Prostate gland (tissue), 2 donors: ENCODE measurements at regions not wholly inside any gene's neighbourhood (a gene's known extent, or its start where the extent isn't known, plus 50 kb on each side); places are given as distances from the start of the nearest gene placed in this dataset.

Experiments
- DNase-seq: peaks from one replicate; pipeline ENCODE4 v3.0.0-alpha.2; 2019; ENCODE audit warnings: low spot score
- H3K27ac ChIP-seq, 2 donors: fragments of 200-600 bp; sonication (generic); 2 replicates each; pipeline ENCODE4 v1.5.1; 2017 to 2019
- H3K27me3 ChIP-seq: fragments of 200-600 bp; sonication (generic); replicated peaks from 2 replicates; pipeline ENCODE4 v1.5.1; 2019; ENCODE audit not compliant: insufficient read depth
- H3K36me3 ChIP-seq, 2 donors: fragments of 200-600 bp; sonication (generic); 1 replicate in 1 of 2; 2 replicates in 1 of 2; pipeline versions ENCODE4 v1.5.1 to v1.8.1; 2017 to 2019
- H3K4me1 ChIP-seq: fragments of 200-600 bp; sonication (generic); replicated peaks from 2 replicates; pipeline ENCODE4 v1.5.1; 2019
- H3K4me3 ChIP-seq, 2 donors: fragments of 200-600 bp; sonication (generic); 2 replicates each; pipeline ENCODE4 v1.5.1; 2017 to 2019
- H3K9me3 ChIP-seq: fragments of 200-600 bp; sonication (generic); 2 replicates; pipeline ENCODE4 v1.5.1; 2017
- POLR2A ChIP-seq: fragments of 450-650 bp; IDR thresholded peaks from one replicate; pipeline ENCODE4 v1.6.1; 2016; ENCODE audit warnings: antibody characterized with exemption, mild to moderate bottlenecking
- POLR2AphosphoS5 ChIP-seq: sonication (generic); formaldehyde crosslinking; IDR thresholded peaks from one replicate; pipeline ENCODE4 v1.6.1; 2017; ENCODE audit warnings: antibody characterized with exemption
- WGBS: methylation state at CpG from one replicate; pipeline ENCODE4 v1.1.5; 2018; 5-methylcytosine and 5-hydroxymethylcytosine counted together
- intact Hi-C: fragments of 100-400 bp; cut with DNase I; formaldehyde crosslinking; loops from one replicate; pipeline ENCODE4 v1.14.2; 2022
- TF ChIP-seq, protein P1 (sequence below), 4 experiments: fragments of 200-600 bp in 2 of 4; fragments of 450-650 bp in 2 of 4; sonication (generic) in 2 of 4; IDR thresholded peaks; 1 replicate in 3 of 4; 2 replicates in 1 of 4; pipeline ENCODE4 v1.5.1; 2016 to 2019; ENCODE audit warnings: antibody characterized with exemption in 4 of 4, mild to moderate bottlenecking in 2 of 4, moderate library complexity in 2 of 4

DNA sequence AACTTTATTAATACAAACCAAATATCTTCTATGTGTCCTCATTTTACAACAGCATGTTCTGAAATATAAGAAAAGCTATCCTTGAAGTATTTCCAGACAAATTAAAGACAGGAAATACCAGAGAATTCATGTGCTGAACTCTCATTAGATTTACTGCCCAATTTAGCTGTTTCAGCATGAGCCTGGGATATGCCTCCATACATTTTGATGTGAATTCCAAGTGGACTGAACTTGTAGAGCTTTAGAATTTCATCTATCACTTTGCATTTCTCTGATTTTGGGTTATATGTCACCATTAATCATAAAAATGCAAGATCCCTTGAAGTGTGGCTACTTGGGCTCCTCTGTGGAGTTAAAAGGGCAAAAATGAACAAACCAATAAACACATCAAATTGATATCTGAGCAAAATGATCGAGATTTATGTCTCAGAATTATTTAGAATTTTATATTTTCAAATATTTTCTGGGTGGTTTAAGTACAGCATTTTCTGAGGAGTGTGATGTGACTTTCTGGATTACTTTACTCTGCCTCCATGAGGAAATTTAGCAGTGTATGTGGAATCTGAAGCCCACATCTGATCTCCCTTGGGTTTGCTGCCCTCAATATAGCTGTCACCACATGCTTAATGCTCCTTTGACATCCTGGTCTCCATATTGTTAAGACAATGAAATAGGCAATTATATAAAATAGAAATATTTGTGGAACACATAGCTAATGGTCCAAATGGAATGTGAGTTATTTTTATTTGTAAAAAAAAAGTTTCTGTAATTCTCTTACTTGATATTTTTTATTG lies 206.6 kb upstream of the RBMS1 start:
- intact Hi-C loops = no loop called here
- Histone ChIP-seq H3K36me3 (no peaks in the 10 kb centered on the region), H3K27ac (no peak overlapping the region), H3K9me3 (no peaks in the 10 kb centered on the region), H3K4me1 (no peaks in the 10 kb centered on the region), H3K27me3 (no peaks in the 10 kb centered on the region), H3K4me3 (no peak overlapping the region)
- DNase-seq = no peak
- WGBS = 58% methylated on average over 1 of the region's 1 CpG
- TF ChIP-seq, protein P1, sequence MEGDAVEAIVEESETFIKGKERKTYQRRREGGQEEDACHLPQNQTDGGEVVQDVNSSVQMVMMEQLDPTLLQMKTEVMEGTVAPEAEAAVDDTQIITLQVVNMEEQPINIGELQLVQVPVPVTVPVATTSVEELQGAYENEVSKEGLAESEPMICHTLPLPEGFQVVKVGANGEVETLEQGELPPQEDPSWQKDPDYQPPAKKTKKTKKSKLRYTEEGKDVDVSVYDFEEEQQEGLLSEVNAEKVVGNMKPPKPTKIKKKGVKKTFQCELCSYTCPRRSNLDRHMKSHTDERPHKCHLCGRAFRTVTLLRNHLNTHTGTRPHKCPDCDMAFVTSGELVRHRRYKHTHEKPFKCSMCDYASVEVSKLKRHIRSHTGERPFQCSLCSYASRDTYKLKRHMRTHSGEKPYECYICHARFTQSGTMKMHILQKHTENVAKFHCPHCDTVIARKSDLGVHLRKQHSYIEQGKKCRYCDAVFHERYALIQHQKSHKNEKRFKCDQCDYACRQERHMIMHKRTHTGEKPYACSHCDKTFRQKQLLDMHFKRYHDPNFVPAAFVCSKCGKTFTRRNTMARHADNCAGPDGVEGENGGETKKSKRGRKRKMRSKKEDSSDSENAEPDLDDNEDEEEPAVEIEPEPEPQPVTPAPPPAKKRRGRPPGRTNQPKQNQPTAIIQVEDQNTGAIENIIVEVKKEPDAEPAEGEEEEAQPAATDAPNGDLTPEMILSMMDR (IDR thresholded peaks at IDR 0.05) = no peak
- TF ChIP-seq POLR2A = no peak

DNA sequence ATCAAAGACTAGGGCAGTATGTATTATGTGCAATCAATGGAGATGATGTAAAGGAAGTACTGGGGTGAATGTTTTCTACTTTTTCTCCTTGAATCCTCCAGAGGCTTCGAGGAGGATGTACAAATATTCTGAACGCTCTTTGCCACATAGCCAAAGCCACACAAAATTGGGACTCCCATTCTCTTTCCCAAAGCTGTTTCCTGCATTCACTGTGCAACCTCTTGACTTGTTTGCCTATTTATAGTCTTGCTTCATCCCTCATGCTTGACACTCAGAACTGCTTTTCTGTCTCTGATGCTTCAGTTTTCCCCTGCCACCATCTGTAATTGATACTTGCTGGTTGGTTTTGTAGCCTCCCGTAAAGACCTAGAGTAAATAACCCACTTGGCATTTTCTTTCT lies 208.2 kb upstream of the RBMS1 start:
- Histone ChIP-seq H3K27me3 (no peaks in the 10 kb centered on the region), H3K9me3 (no peaks in the 10 kb centered on the region), H3K36me3 (no peaks in the 10 kb centered on the region), H3K27ac (no peak overlapping the region), H3K4me3 (no peak overlapping the region), H3K4me1 (no peaks in the 10 kb centered on the region)
- 43% methylated on average over 3 of the region's 3 CpGs for WGBS
- no peak for TF ChIP-seq POLR2A
- no peak for DNase-seq
- intact Hi-C loops = no loop called here

DNA sequence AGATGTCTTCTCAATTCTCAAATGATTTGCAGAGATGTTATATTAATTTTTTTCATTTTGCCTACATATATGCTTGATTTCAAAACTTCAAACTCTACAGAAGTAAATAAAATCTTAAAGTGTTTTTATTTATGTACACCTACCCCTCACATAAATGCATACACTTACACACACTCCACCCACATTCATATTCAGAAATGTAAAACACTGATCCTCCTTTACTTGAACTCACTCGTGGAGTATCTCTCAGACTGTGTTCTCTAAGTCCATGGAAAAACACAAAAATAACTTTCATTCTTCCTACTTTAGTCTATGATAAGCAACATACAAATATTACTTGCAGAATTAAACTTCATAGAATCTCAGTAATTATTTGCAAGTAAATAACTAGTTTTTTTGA lies 209.1 kb upstream of the RBMS1 start:
- Histone ChIP-seq H3K4me3 (no peak overlapping the region), H3K36me3 (no peaks in the 10 kb centered on the region), H3K27ac (no peak overlapping the region), H3K4me1 (no peaks in the 10 kb centered on the region), H3K9me3 (no peaks in the 10 kb centered on the region), H3K27me3 (no peaks in the 10 kb centered on the region)
- intact Hi-C loops = no loop called here
- 90% methylated on average over 1 of the region's 1 CpG for WGBS
- no peak for DNase-seq
- TF ChIP-seq POLR2AphosphoS5 = no peak
- TF ChIP-seq, protein P1 (IDR thresholded peaks at IDR 0.05) = no peak
- TF ChIP-seq POLR2A = no peak

DNA sequence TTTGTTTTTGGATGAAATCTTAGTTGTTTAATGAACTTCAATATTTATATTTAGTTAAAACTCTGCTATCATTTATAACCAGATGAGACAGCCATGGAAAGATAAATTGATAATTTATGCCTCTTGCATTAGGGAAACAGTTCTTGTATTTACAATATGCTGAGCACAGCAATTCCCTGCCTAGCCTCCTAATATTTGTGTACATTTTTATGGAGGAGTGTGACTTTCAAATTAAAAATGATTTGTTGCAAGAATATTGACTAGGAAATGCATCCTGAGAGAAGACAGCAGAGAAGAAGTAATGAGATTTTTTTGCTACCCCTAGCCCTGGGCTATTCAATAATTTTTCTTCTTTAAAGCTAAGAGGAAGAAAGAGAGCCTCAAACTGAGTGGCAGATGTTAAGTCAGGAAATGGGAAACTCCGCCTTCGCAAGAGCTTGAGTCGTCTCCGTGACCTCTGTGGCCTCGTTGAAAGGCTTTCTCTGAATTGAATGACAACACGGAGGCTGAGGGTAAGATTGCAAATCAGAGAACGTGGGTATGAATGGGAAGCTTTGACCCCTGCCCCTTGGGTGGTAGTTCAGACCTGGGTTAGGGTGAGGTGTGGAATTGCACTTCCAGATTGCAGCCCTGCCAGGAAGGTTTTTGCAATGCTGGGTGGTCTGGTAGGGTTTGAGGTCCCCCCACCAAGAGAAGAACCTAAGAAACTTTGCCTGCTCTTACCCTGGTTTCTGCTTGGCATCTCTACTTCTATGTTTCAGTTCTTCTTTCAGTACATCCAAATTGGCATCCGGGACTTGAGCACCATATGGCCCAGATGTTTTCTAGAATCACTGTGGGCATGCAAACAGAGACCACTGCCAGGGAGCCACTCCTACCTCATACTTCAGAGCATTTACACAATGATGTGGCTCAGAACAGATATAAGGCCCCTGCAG lies 210.3 kb upstream of the RBMS1 start:
- Histone ChIP-seq H3K36me3 (no peaks in the 10 kb centered on the region), H3K4me3 (no peak overlapping the region), H3K27ac (no peak overlapping the region), H3K4me1 (no peaks in the 10 kb centered on the region), H3K27me3 (no peaks in the 10 kb centered on the region), H3K9me3 (no peaks in the 10 kb centered on the region)
- TF ChIP-seq POLR2AphosphoS5 (no peak), POLR2A (no peak)
- TF ChIP-seq, protein P1 (IDR thresholded peaks at IDR 0.05) = no peak
- DNase-seq = no peak
- WGBS = 73% methylated on average over 8 of the region's 8 CpGs
- intact Hi-C loops = no loop called here

DNA sequence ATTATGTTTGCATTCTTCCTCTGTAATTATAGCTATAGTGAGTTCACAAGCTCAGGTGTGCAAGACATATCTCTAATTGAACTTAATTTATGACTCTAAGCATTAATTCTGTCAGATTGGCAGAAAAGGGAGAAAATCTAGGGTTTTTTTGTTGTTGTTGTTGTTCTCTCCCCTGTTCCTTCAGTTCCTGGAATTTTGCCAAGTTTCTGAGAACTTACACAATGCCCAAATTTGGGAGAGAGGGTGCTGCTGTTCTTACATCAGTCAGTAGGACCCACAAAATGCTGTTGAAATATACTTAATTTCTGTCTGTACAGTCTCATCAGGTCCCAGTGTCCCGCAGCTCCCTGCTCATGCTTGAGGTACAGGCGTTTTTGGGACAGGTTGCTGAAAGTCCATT lies 221.8 kb upstream of the RBMS1 start:
- WGBS = 98% methylated on average over 2 of the region's 2 CpGs
- Histone ChIP-seq H3K4me1 (no peaks in the 10 kb centered on the region), H3K36me3 (no peaks in the 10 kb centered on the region), H3K9me3 (no peaks in the 10 kb centered on the region), H3K27me3 (no peaks in the 10 kb centered on the region), H3K27ac (no peak overlapping the region), H3K4me3 (no peak overlapping the region)
- no peak for DNase-seq
- TF ChIP-seq, protein P1 (IDR thresholded peaks at IDR 0.05) = no peak
- TF ChIP-seq POLR2AphosphoS5 (no peak), POLR2A (no peak)
- intact Hi-C loops = no loop called here
